GM12878 (cell line): ENCODE measurements at regions not wholly inside any gene's neighbourhood (a gene's known extent, or its start where the extent isn't known, plus 50 kb on each side); places are given as distances from the start of the nearest gene placed in this dataset.

Experiments used
- ATAC-seq: fragments of 200-7000 bp; cut with Tn5 transposase; 3 replicates; pipeline ENCODE4 v1.9.1; 2020; ENCODE audit warnings: mild to moderate bottlenecking, moderate library complexity
- BruUV-seq: library from RNA; stranded (reverse); fragments of 400-500 nt; replicated peaks from 2 replicates; lab custom pipeline; 2021; lab: Mats Ljungman, UMichigan
- CTCF ChIA-PET: fragments of 300-600 bp; sonication (Branson Sonifier 250); formaldehyde crosslinking; extraction: SDS; loops from one replicate; lab custom pipeline; 2021; ENCODE audit warnings: inconsistent platforms; lab: Yijun Ruan, JAX
- POLR2A ChIA-PET: fragments of 350-600 bp; formaldehyde crosslinking; extraction: SDS; loops from one replicate; lab custom pipeline; 2021; ENCODE audit warnings: inconsistent platforms; lab: Charles Lee
- RAD21 ChIA-PET: fragments of 300-600 bp; sonication (Branson Sonifier 250); formaldehyde crosslinking; loops from one replicate; lab custom pipeline; 2023; ENCODE audit warnings: antibody characterized with exemption; ENCODE audit not compliant: unreplicated experiment; lab: Charles Lee
- SMC1A ChIA-PET: fragments of 300-600 bp; sonication (Branson Sonifier 250); formaldehyde crosslinking; loops from one replicate; lab custom pipeline; 2023; ENCODE audit not compliant: unreplicated experiment, uncharacterized antibody; lab: Charles Lee
- DNase-seq: peaks from one replicate; pipeline ENCODE4 v3.0.0-alpha.2; 2011; ENCODE audit warnings: low read depth, low spot score
- FAIRE-seq: peaks from 3 replicates; lab custom pipeline; 2011; peaks lifted over from hg19 to GRCh38; lab: Jason Lieb, UNC
- H2AFZ ChIP-seq: 2 replicates; pipeline ENCODE4 v1.6.0; 2011; ENCODE audit warnings: low read depth, low read length, control low read depth; ENCODE audit not compliant: control insufficient read depth
- H3K27ac ChIP-seq: 2 replicates; pipeline ENCODE4 v1.5.1; 2011; ENCODE audit warnings: control low read depth; ENCODE audit not compliant: control insufficient read depth, insufficient read depth
- H3K27me3 ChIP-seq, 2 experiments: replicated peaks in 1 of 2; 2 replicates each; pipeline versions ENCODE4 v1.6.0 to v1.6.1; 2011; ENCODE audit warnings: low read length in 1 of 2; ENCODE audit not compliant: control insufficient read depth in 2 of 2, insufficient read depth in 2 of 2
- H3K36me3 ChIP-seq, 2 experiments: 2 replicates each; pipeline ENCODE4 v1.5.1; 2011; ENCODE audit warnings: low read length in 1 of 2; ENCODE audit not compliant: control insufficient read depth in 2 of 2, insufficient read depth in 2 of 2
- H3K4me1 ChIP-seq: 2 replicates; pipeline ENCODE4 v1.6.1; 2011; ENCODE audit warnings: mild to moderate bottlenecking, low read length, moderate library complexity, mixed read lengths; ENCODE audit not compliant: control insufficient read depth, insufficient read depth
- H3K4me2 ChIP-seq: 2 replicates; pipeline ENCODE4 v1.6.0; 2011; ENCODE audit warnings: control low read depth; ENCODE audit not compliant: control insufficient read depth, insufficient read depth
- H3K4me3 ChIP-seq: fragments of 200-600 bp; sonication (generic); 2 replicates; pipeline ENCODE4 v1.5.1; 2016
- H3K79me2 ChIP-seq: 2 replicates; pipeline ENCODE4 v1.6.0; 2011; ENCODE audit warnings: low read length; ENCODE audit not compliant: control insufficient read depth, insufficient read depth
- H3K9ac ChIP-seq: 2 replicates; pipeline ENCODE4 v1.8.0; 2011; ENCODE audit warnings: low read length, control low read depth, mixed read lengths; ENCODE audit not compliant: control insufficient read depth, insufficient read depth
- H3K9me3 ChIP-seq: replicated peaks from 3 replicates; pipeline ENCODE4 v1.5.1; 2011; ENCODE audit warnings: mild to moderate bottlenecking, low read length; ENCODE audit not compliant: control insufficient read depth, insufficient read depth
- H4K20me1 ChIP-seq: 2 replicates; pipeline ENCODE4 v1.6.0; 2011; ENCODE audit not compliant: control insufficient read depth, insufficient read depth
- ASH2L ChIP-seq: fragments of 300-600, 200-600 bp; sonication (generic); IDR thresholded peaks from 2 replicates; pipeline ENCODE4 v1.6.1; 2017; ENCODE audit warnings: low read depth, mild to moderate bottlenecking, borderline replicate concordance
- BCL3 ChIP-seq: IDR thresholded peaks from 2 replicates; pipeline ENCODE4 v1.6.1; 2011; ENCODE audit warnings: borderline replicate concordance, low read depth, mild to moderate bottlenecking, moderate library complexity, low read length; ENCODE audit not compliant: insufficient read depth, poor library complexity, severe bottlenecking
- BCLAF1 ChIP-seq: fragments of 450-650 bp; IDR thresholded peaks from 2 replicates; pipeline ENCODE4 v1.6.1; 2017; ENCODE audit warnings: antibody characterized with exemption, mild to moderate bottlenecking, moderate library complexity
- CBX3 ChIP-seq: fragments of 200-600 bp; sonication (generic); IDR thresholded peaks from 2 replicates; pipeline ENCODE4 v1.6.1; 2016; ENCODE audit warnings: low read depth, borderline replicate concordance
- CREM ChIP-seq: IDR thresholded peaks from 2 replicates; pipeline ENCODE4 v1.6.1; 2014; ENCODE audit warnings: antibody characterized with exemption, low read depth
- ELK1 ChIP-seq: IDR thresholded peaks from 2 replicates; pipeline ENCODE4 v1.6.1; 2012; ENCODE audit warnings: low read depth, low read length, improper control_type of control experiment
- GATAD2B ChIP-seq: fragments of 450-650 bp; conservative IDR thresholded peaks from 2 replicates; pipeline ENCODE4 v1.6.1; 2017; ENCODE audit warnings: low read depth, mild to moderate bottlenecking, moderate library complexity
- HSF1 ChIP-seq: fragments of 150-350 bp; IDR thresholded peaks from 2 replicates; pipeline ENCODE4 v1.6.1; 2014; ENCODE audit warnings: mild to moderate bottlenecking, low read depth, low read length
- MAX ChIP-seq: IDR thresholded peaks from 2 replicates; pipeline ENCODE4 v1.6.1; 2012; ENCODE audit warnings: low read depth, low read length, improper control_type of control experiment
- MTA2 ChIP-seq: fragments of 450-650 bp; IDR thresholded peaks from 2 replicates; pipeline ENCODE4 v1.6.1; 2016; ENCODE audit warnings: low read depth, mild to moderate bottlenecking, moderate library complexity
- NKRF ChIP-seq: fragments of 450-650 bp; conservative IDR thresholded peaks from 2 replicates; pipeline ENCODE4 v1.6.1; 2017; ENCODE audit warnings: mild to moderate bottlenecking, moderate library complexity
- POLR2A ChIP-seq: IDR thresholded peaks from 2 replicates; pipeline ENCODE4 v1.6.1; 2011; ENCODE audit warnings: low read depth, mild to moderate bottlenecking, low read length
- ZBTB33 ChIP-seq: fragments of 450-650 bp; IDR thresholded peaks from 2 replicates; pipeline ENCODE4 v1.6.1; 2017; ENCODE audit warnings: mild to moderate bottlenecking
- WGBS: methylation state at CpG from one replicate; pipeline ENCODE4 v1.1.6; 2016; ENCODE audit warnings: low lambda C conversion rate; ENCODE audit not compliant: insufficient replicate concordance, insufficient coverage; ENCODE audit errors: missing lambda C conversion rate; 5-methylcytosine and 5-hydroxymethylcytosine counted together
- in situ Hi-C: fragments of 300-500 bp; cut with MboI; formaldehyde crosslinking; loops from 9 replicates; pipeline ENCODE4 v1.14.3; 2018; ENCODE audit warnings: mixed read lengths
- intact Hi-C: fragments of 100-400 bp; cut with micrococcal nuclease; formaldehyde crosslinking; loops from one replicate; pipeline ENCODE4 v1.14.2; 2022; ENCODE audit not compliant: unreplicated experiment

GRCh38 chr6:113758214-113758613 is 98.9 kb upstream of the MARCKS start:
- BruUV-seq = no TSS peak
- Histone ChIP-seq H3K4me3 (no peak overlapping the region), H3K4me1 (peaks cover 34% of the 10 kb centered on the region), H2AFZ (no peak overlapping the region), H3K79me2 (no peaks in the 10 kb centered on the region), H4K20me1 (no peaks in the 10 kb centered on the region), H3K4me2 (no peak overlapping the region), H3K9ac (no peak overlapping the region), H3K36me3 (no peaks in the 10 kb centered on the region), H3K27me3 (no peaks in the 10 kb centered on the region), H3K9me3 (peaks cover 6% of the 10 kb centered on the region; the same call in 2 of the 3 replicates), H3K27ac (no peak overlapping the region)
- 92% methylated on average over 7 of the region's 7 CpGs for WGBS
- ChIA-PET SMC1A (no interaction called here), RAD21 (no interaction called here), POLR2A (no interaction called here), CTCF (no interaction called here)
- ATAC-seq = no peak
- no peak for FAIRE-seq
- in situ Hi-C loops (no loop called here), intact Hi-C loops (loop anchor here (5.0 kb wide), 2 partner anchors 111 to 126 kb away; no protein-coding TSS in a partner anchor)
- no peak for DNase-seq
- no peak for TF ChIP-seq CREM
- TF ChIP-seq ASH2L = no peak
- TF ChIP-seq CBX3 = no peak
- TF ChIP-seq HSF1 = no peak
- TF ChIP-seq MTA2 = no peak
- TF ChIP-seq GATAD2B = no peak
- no peak for TF ChIP-seq BCLAF1
- TF ChIP-seq ZBTB33 = no peak
- TF ChIP-seq NKRF = no peak
- no peak for TF ChIP-seq POLR2A
- TF ChIP-seq ELK1 = no peak
- TF ChIP-seq BCL3 = no peak
- TF ChIP-seq MAX = no peak
